HEK293T (cell line): ENCODE measurements at regions not wholly inside any gene's neighbourhood (a gene's known extent, or its start where the extent isn't known, plus 50 kb on each side); places are given as distances from the start of the nearest gene placed in this dataset.

ENCODE experiments used
- ARNT ChIP-seq: fragments of 450-650 bp; IDR thresholded peaks from 2 replicates; pipeline ENCODE4 v1.6.1; 2017; ENCODE audit warnings: mild to moderate bottlenecking
- BHLHE40 ChIP-seq: fragments of 450-650 bp; IDR thresholded peaks from 2 replicates; pipeline ENCODE4 v1.6.1; 2016; ENCODE audit warnings: mild to moderate bottlenecking, moderate library complexity, borderline replicate concordance
- CTBP1 ChIP-seq: fragments of 450-650 bp; IDR thresholded peaks from 2 replicates; pipeline ENCODE4 v1.6.1; 2016; ENCODE audit warnings: borderline replicate concordance
- ELF4 ChIP-seq: fragments of 450-650 bp; IDR thresholded peaks from 2 replicates; pipeline ENCODE4 v1.6.1; 2017; ENCODE audit warnings: antibody characterized with exemption
- FOXK2 ChIP-seq: fragments of 450-650 bp; IDR thresholded peaks from 2 replicates; pipeline ENCODE4 v1.6.1; 2016; ENCODE audit warnings: mild to moderate bottlenecking
- FOXM1 ChIP-seq: fragments of 450-650 bp; IDR thresholded peaks from 2 replicates; pipeline ENCODE4 v1.6.1; 2017; ENCODE audit warnings: mild to moderate bottlenecking, borderline replicate concordance
- L3MBTL2 ChIP-seq: fragments of 450-650 bp; conservative IDR thresholded peaks from 2 replicates; pipeline ENCODE4 v1.6.1; 2016; ENCODE audit warnings: mild to moderate bottlenecking
- LEF1 ChIP-seq: fragments of 450-650 bp; IDR thresholded peaks from 2 replicates; pipeline ENCODE4 v1.6.1; 2017; ENCODE audit warnings: mild to moderate bottlenecking, borderline replicate concordance
- NFRKB ChIP-seq: fragments of 450-650 bp; IDR thresholded peaks from 2 replicates; pipeline ENCODE4 v1.6.1; 2016; ENCODE audit warnings: mild to moderate bottlenecking, moderate library complexity
- SP1 ChIP-seq: fragments of 450-650 bp; IDR thresholded peaks from 2 replicates; pipeline ENCODE4 v1.6.1; 2017
- SUZ12 ChIP-seq: fragments of 450-650 bp; IDR thresholded peaks from 2 replicates; pipeline ENCODE4 v1.6.1; 2016; ENCODE audit warnings: mild to moderate bottlenecking
- TARDBP ChIP-seq: fragments of 450-650 bp; IDR thresholded peaks from 2 replicates; pipeline ENCODE4 v1.6.1; 2016
- TF ChIP-seq, protein P1 (sequence below): fragments of 450-650 bp; IDR thresholded peaks from 2 replicates; pipeline ENCODE4 v1.6.1; 2016

GRCh38 chr3:74442068-74442467 is 172.4 kb downstream of the CNTN3 start:
- TF ChIP-seq FOXK2, result no peak
- no peak for TF ChIP-seq FOXM1
- TF ChIP-seq SP1, result no peak
- TF ChIP-seq SUZ12, result no peak
- no peak for TF ChIP-seq BHLHE40
- no peak for TF ChIP-seq ELF4
- no peak for TF ChIP-seq L3MBTL2
- TF ChIP-seq ARNT, result no peak
- no peak for TF ChIP-seq TARDBP
- TF ChIP-seq NFRKB, result no peak
- TF ChIP-seq, protein P1, sequence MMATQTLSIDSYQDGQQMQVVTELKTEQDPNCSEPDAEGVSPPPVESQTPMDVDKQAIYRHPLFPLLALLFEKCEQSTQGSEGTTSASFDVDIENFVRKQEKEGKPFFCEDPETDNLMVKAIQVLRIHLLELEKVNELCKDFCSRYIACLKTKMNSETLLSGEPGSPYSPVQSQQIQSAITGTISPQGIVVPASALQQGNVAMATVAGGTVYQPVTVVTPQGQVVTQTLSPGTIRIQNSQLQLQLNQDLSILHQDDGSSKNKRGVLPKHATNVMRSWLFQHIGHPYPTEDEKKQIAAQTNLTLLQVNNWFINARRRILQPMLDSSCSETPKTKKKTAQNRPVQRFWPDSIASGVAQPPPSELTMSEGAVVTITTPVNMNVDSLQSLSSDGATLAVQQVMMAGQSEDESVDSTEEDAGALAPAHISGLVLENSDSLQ, result no peak
- TF ChIP-seq CTBP1, result no peak
- no peak for TF ChIP-seq LEF1
